IMR-90 (cell line): ENCODE measurements at regions not wholly inside any gene's neighbourhood (a gene's known extent, or its start where the extent isn't known, plus 50 kb on each side); places are given as distances from the start of the nearest gene placed in this dataset.
A peak's percentile ranks its signal among the peaks of the same experiment; 100 is the strongest.

Experiments
- ATAC-seq: fragments of 200-7000 bp; cut with Tn5 transposase; 2 replicates; pipeline ENCODE4 v1.9.1; 2020; ENCODE audit warnings: low read depth, mild to moderate bottlenecking, moderate library complexity
- BruUV-seq: library from RNA; stranded (reverse); fragments of 400-500 nt; replicated peaks from 2 replicates; lab custom pipeline; 2021; lab: Mats Ljungman, UMichigan
- CTCF ChIA-PET: fragments of 300-600 bp; formaldehyde crosslinking; extraction: SDS; loops from one replicate; lab custom pipeline; 2021; ENCODE audit warnings: antibody characterized with exemption; lab: Yijun Ruan, JAX
- POLR2A ChIA-PET: fragments of 300-600 bp; sonication (Branson Sonifier 250); formaldehyde crosslinking; loops from one replicate; lab custom pipeline; 2022; ENCODE audit warnings: antibody characterized with exemption; ENCODE audit not compliant: unreplicated experiment; lab: Charles Lee
- DNase-seq: peaks from one replicate; pipeline ENCODE4 v3.0.0; 2013
- H2AFZ ChIP-seq: replicated peaks from 2 replicates; pipeline ENCODE3; 2013; ENCODE audit warnings: low read length, mild to moderate bottlenecking; ENCODE audit not compliant: poor library complexity
- H2AK5ac ChIP-seq: 2 replicates; pipeline ENCODE4 v1.6.1; 2013; ENCODE audit warnings: low read depth, low read length, inconsistent platforms
- H2AK9ac ChIP-seq: replicated peaks from 2 replicates; pipeline ENCODE3; 2013; ENCODE audit warnings: mild to moderate bottlenecking, low read depth, low read length, moderate library complexity; ENCODE audit not compliant: poor library complexity
- H2BK120ac ChIP-seq: 2 replicates; pipeline ENCODE4 v1.6.1; 2013; ENCODE audit warnings: low read depth, low read length, inconsistent platforms
- H2BK15ac ChIP-seq: 3 replicates; pipeline ENCODE4 v1.6.1; 2013; ENCODE audit warnings: low read depth, low read length, inconsistent platforms
- H2BK20ac ChIP-seq: 2 replicates; pipeline ENCODE4 v1.6.1; 2013; ENCODE audit warnings: low read depth, mild to moderate bottlenecking, inconsistent platforms, low read length, moderate library complexity
- H2BK5ac ChIP-seq: 2 replicates; pipeline ENCODE4 v1.6.1; 2013; ENCODE audit warnings: mild to moderate bottlenecking, low read depth, low read length, inconsistent platforms; ENCODE audit not compliant: poor library complexity, severe bottlenecking
- H3K14ac ChIP-seq: replicated peaks from 2 replicates; pipeline ENCODE4 v1.6.1; 2013; ENCODE audit warnings: low read depth, low read length, inconsistent platforms
- H3K18ac ChIP-seq: 2 replicates; pipeline ENCODE4 v1.6.1; 2013; ENCODE audit warnings: low read depth, low read length, control low read depth
- H3K23ac ChIP-seq: 2 replicates; pipeline ENCODE4 v1.6.1; 2013; ENCODE audit warnings: low read depth, low read length, inconsistent platforms
- H3K27ac ChIP-seq: 2 replicates; pipeline ENCODE4 v1.5.1; 2013; ENCODE audit warnings: mild to moderate bottlenecking, control low read depth, low read length; ENCODE audit not compliant: insufficient read depth
- H3K27me3 ChIP-seq: 2 replicates; pipeline ENCODE4 v1.6.1; 2013; ENCODE audit warnings: low read length; ENCODE audit not compliant: control insufficient read depth, insufficient read depth
- H3K36me3 ChIP-seq: 2 replicates; pipeline ENCODE4 v1.6.1; 2013; ENCODE audit warnings: low read length, mixed read lengths; ENCODE audit not compliant: control insufficient read depth, insufficient read depth
- H3K4ac ChIP-seq: 2 replicates; pipeline ENCODE4 v1.6.1; 2013; ENCODE audit warnings: low read depth, low read length, inconsistent platforms
- H3K4me1 ChIP-seq: 2 replicates; pipeline ENCODE4 v1.6.1; 2013; ENCODE audit warnings: low read length, mixed read lengths; ENCODE audit not compliant: control insufficient read depth, insufficient read depth
- H3K4me2 ChIP-seq: 2 replicates; pipeline ENCODE4 v1.6.1; 2013; ENCODE audit warnings: low read depth, mild to moderate bottlenecking, control low read depth, low read length, moderate library complexity
- H3K4me3 ChIP-seq: 2 replicates; pipeline ENCODE4 v1.5.1; 2013; ENCODE audit warnings: low read depth, mild to moderate bottlenecking, control low read depth, low read length, moderate library complexity; ENCODE audit not compliant: insufficient read depth
- H3K56ac ChIP-seq: 2 replicates; pipeline ENCODE4 v1.6.1; 2013; ENCODE audit warnings: low read length, inconsistent platforms; ENCODE audit not compliant: insufficient read depth; ENCODE audit errors: extremely low read depth
- H3K79me1 ChIP-seq, 2 experiments: 2 replicates each; pipeline ENCODE4 v1.6.1; 2013; ENCODE audit warnings: low read length in 2 of 2, inconsistent platforms in 1 of 2, low read depth in 1 of 2
- H3K9ac ChIP-seq: 2 replicates; pipeline ENCODE4 v1.6.1; 2013; ENCODE audit warnings: low read depth, low read length, control low read depth
- H3K9me1 ChIP-seq: 2 replicates; pipeline ENCODE4 v1.6.1; 2013; ENCODE audit warnings: low read length, inconsistent platforms; ENCODE audit not compliant: insufficient read depth
- H3K9me3 ChIP-seq: 2 replicates; pipeline ENCODE4 v1.6.1; 2013; ENCODE audit warnings: low read length; ENCODE audit not compliant: control insufficient read depth, insufficient read depth
- H4K20me1 ChIP-seq: 2 replicates; pipeline ENCODE4 v1.6.1; 2013; ENCODE audit warnings: low read length, inconsistent platforms; ENCODE audit not compliant: insufficient read depth
- H4K5ac ChIP-seq: 2 replicates; pipeline ENCODE4 v1.6.1; 2013; ENCODE audit warnings: mild to moderate bottlenecking, low read depth, low read length, control low read depth
- H4K8ac ChIP-seq, 2 experiments: 2 replicates each; pipeline ENCODE4 v1.6.1; 2013; ENCODE audit warnings: low read depth in 2 of 2, low read length in 2 of 2, control low read depth in 1 of 2, inconsistent platforms in 1 of 2
- H4K91ac ChIP-seq: 2 replicates; pipeline ENCODE4 v1.6.1; 2013; ENCODE audit warnings: low read depth, low read length, inconsistent platforms; ENCODE audit not compliant: insufficient read depth
- BHLHE40 ChIP-seq: fragments of 150-350 bp; IDR thresholded peaks from 2 replicates; pipeline ENCODE4 v1.6.1; 2016; ENCODE audit warnings: mild to moderate bottlenecking, low read depth, low read length
- CEBPB ChIP-seq: IDR thresholded peaks from 2 replicates; pipeline ENCODE4 v1.6.1; 2012; ENCODE audit warnings: low read depth, low read length, improper control_type of control experiment
- CHD1 ChIP-seq: IDR thresholded peaks from 2 replicates; pipeline ENCODE4 v1.6.1; 2012; ENCODE audit warnings: low read depth, low read length, improper control_type of control experiment
- FOS ChIP-seq: fragments of 150-350 bp; IDR thresholded peaks from 2 replicates; pipeline ENCODE4 v1.6.1; 2016; ENCODE audit warnings: low read depth, low read length
- MAFK ChIP-seq: IDR thresholded peaks from 2 replicates; pipeline ENCODE4 v1.6.1; 2012; ENCODE audit warnings: low read depth, low read length, improper control_type of control experiment
- MAZ ChIP-seq: IDR thresholded peaks from 2 replicates; pipeline ENCODE4 v1.6.1; 2012; ENCODE audit warnings: low read depth, mild to moderate bottlenecking, low read length, improper control_type of control experiment, moderate library complexity, borderline replicate concordance
- MXI1 ChIP-seq: IDR thresholded peaks from 2 replicates; pipeline ENCODE4 v1.6.1; 2012; ENCODE audit warnings: low read depth, mild to moderate bottlenecking, low read length, moderate library complexity, borderline replicate concordance
- NFE2L2 ChIP-seq: fragments of 150-350 bp; IDR thresholded peaks from 2 replicates; pipeline ENCODE4 v1.6.1; 2016; ENCODE audit warnings: low read depth, mild to moderate bottlenecking, low read length
- POLR2A ChIP-seq: IDR thresholded peaks from 2 replicates; pipeline ENCODE4 v1.6.1; 2012; ENCODE audit warnings: mild to moderate bottlenecking, low read depth, low read length
- RAD21 ChIP-seq: IDR thresholded peaks from 2 replicates; pipeline ENCODE4 v1.6.1; 2012; ENCODE audit warnings: low read length, improper control_type of control experiment
- RCOR1 ChIP-seq: IDR thresholded peaks from 2 replicates; pipeline ENCODE4 v1.6.1; 2012; ENCODE audit warnings: mild to moderate bottlenecking, low read length, improper control_type of control experiment; ENCODE audit not compliant: insufficient replicate concordance
- RFX5 ChIP-seq: IDR thresholded peaks from 2 replicates; pipeline ENCODE4 v1.8.0; 2012; ENCODE audit warnings: low read depth, mild to moderate bottlenecking, low read length, moderate library complexity
- SMC3 ChIP-seq: fragments of 150-350 bp; IDR thresholded peaks from 2 replicates; pipeline ENCODE4 v1.6.1; 2016; ENCODE audit warnings: low read depth, mild to moderate bottlenecking, antibody characterized with exemption, low read length, moderate library complexity
- WGBS, 2 experiments: methylation state at CpG; one replicate each; pipeline versions ENCODE4 v1.1.5 to v1.1.7; 2013; ENCODE audit warnings: missing lambda C conversion rate in 2 of 2; ENCODE audit not compliant: insufficient read length in 1 of 2; ENCODE audit errors: extremely low coverage in 2 of 2; 5-methylcytosine and 5-hydroxymethylcytosine counted together
- dilution Hi-C: fragments of 300-500 bp; cut with HindIII; formaldehyde crosslinking; loops from one replicate; pipeline ENCODE4 v1.14.3; 2018; ENCODE audit warnings: low sequenced_read_pairs; ENCODE audit not compliant: unreplicated experiment
- in situ Hi-C: fragments of 300-500 bp; cut with MboI; formaldehyde crosslinking; loops from 3 replicates; pipeline ENCODE4 v1.14.3; 2019; ENCODE audit warnings: low sequenced_read_pairs, inconsistent platforms, mixed read lengths
- intact Hi-C: fragments of 100-400 bp; cut with micrococcal nuclease; formaldehyde crosslinking; loops from 2 replicates; pipeline ENCODE4 v1.10.0; 2022
- TF ChIP-seq, protein P1 (sequence below): fragments of 150-350 bp; IDR thresholded peaks from 2 replicates; pipeline ENCODE4 v1.6.1; 2016; ENCODE audit warnings: low read depth, mild to moderate bottlenecking, low read length, moderate library complexity, borderline replicate concordance
- TF ChIP-seq, protein P2 (sequence below): conservative IDR thresholded peaks from 2 replicates; pipeline ENCODE4 v1.5.1; 2012; ENCODE audit warnings: mild to moderate bottlenecking, low read depth, low read length, improper control_type of control experiment
- TF ChIP-seq, protein P3 (sequence below): fragments of 150-350 bp; IDR thresholded peaks from 2 replicates; pipeline ENCODE4 v1.6.1; 2017; ENCODE audit warnings: mild to moderate bottlenecking, antibody characterized with exemption, low read length, low read depth

DNA sequence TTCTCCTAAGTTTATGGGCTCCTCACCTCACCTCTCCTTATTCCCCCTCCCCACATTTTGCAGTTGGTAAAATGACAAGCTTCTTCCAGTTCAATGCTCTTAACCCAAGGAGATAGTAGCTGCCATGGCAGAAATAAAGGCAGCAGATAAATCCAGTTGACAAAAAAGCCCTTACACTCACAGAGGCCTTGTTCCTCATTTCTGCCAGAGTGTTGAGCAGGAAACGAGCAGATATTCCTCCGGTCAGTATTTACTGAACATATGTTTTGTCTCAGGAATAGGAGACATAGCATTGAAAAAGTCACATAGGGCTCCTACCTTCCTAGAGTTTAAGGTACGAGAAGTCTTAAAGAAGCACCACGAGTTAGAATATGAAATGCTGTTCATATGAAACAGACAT, 493.7 kb upstream of the TNP1 start:
- Histone ChIP-seq H3K4me3 (no peak overlapping the region), H3K36me3 (peaks cover 3% of the 10 kb centered on the region; the same call in 1 of the 2 replicates), H4K5ac (no peak overlapping the region), H2AK5ac (peak overlapping the region; percentile 23; the same call in 1 of the 2 replicates), H3K27me3 (no peaks in the 10 kb centered on the region), H3K9ac (no peak overlapping the region), H3K79me1 (no peaks in the 10 kb centered on the region), H3K14ac (no peak overlapping the region), H2AK9ac (no peak overlapping the region), H2AFZ (no peak overlapping the region), H3K9me1 (no peaks in the 10 kb centered on the region), H2BK15ac (peak overlapping the region; percentile 39; the same call in 2 of the 3 replicates), H3K56ac (no peak overlapping the region), H4K91ac (peak overlapping the region; percentile 4; the same call in 1 of the 2 replicates), H3K4me1 (peaks cover 14% of the 10 kb centered on the region), H3K4me2 (no peak overlapping the region), H3K9me3 (no peaks in the 10 kb centered on the region), H2BK5ac (no peak overlapping the region), H2BK120ac (peak overlapping the region; percentile 16; the same call in 1 of the 2 replicates), H3K4ac (peak overlapping the region; percentile 48; the same call in 1 of the 2 replicates), H3K18ac (peak overlapping the region; percentile 38; the same call in 1 of the 2 replicates), H4K20me1 (no peaks in the 10 kb centered on the region), H3K27ac (no peak overlapping the region), H2BK20ac (peak overlapping the region; percentile 74), H4K8ac (peak overlapping the region in 1 of 2 experiments; percentile 24; a peak in 1 of 4 replicates), H3K23ac (no peak overlapping the region)
- dilution Hi-C loops: no loop called here
- ATAC-seq (no peak), DNase-seq (no peak)
- no CpG with 5 or more reads among the region's 4 CpGs for WGBS, 2 experiments
- no TSS peak for BruUV-seq
- intact Hi-C loops: no loop called here
- ChIA-PET CTCF (no interaction called here), POLR2A (interaction anchor here (0.6 to 1.9 kb wide), 2 partner anchors 10 to 157 kb away, joined by 5 read pairs; no protein-coding TSS in a partner anchor)
- no peak for TF ChIP-seq NFE2L2
- TF ChIP-seq RCOR1: no peak
- TF ChIP-seq, protein P1, sequence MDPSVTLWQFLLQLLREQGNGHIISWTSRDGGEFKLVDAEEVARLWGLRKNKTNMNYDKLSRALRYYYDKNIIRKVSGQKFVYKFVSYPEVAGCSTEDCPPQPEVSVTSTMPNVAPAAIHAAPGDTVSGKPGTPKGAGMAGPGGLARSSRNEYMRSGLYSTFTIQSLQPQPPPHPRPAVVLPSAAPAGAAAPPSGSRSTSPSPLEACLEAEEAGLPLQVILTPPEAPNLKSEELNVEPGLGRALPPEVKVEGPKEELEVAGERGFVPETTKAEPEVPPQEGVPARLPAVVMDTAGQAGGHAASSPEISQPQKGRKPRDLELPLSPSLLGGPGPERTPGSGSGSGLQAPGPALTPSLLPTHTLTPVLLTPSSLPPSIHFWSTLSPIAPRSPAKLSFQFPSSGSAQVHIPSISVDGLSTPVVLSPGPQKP: no peak
- TF ChIP-seq, protein P2, sequence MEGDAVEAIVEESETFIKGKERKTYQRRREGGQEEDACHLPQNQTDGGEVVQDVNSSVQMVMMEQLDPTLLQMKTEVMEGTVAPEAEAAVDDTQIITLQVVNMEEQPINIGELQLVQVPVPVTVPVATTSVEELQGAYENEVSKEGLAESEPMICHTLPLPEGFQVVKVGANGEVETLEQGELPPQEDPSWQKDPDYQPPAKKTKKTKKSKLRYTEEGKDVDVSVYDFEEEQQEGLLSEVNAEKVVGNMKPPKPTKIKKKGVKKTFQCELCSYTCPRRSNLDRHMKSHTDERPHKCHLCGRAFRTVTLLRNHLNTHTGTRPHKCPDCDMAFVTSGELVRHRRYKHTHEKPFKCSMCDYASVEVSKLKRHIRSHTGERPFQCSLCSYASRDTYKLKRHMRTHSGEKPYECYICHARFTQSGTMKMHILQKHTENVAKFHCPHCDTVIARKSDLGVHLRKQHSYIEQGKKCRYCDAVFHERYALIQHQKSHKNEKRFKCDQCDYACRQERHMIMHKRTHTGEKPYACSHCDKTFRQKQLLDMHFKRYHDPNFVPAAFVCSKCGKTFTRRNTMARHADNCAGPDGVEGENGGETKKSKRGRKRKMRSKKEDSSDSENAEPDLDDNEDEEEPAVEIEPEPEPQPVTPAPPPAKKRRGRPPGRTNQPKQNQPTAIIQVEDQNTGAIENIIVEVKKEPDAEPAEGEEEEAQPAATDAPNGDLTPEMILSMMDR: no peak
- no peak for TF ChIP-seq CEBPB
- no peak for TF ChIP-seq BHLHE40
- TF ChIP-seq RFX5: no peak
- TF ChIP-seq, protein P3, sequence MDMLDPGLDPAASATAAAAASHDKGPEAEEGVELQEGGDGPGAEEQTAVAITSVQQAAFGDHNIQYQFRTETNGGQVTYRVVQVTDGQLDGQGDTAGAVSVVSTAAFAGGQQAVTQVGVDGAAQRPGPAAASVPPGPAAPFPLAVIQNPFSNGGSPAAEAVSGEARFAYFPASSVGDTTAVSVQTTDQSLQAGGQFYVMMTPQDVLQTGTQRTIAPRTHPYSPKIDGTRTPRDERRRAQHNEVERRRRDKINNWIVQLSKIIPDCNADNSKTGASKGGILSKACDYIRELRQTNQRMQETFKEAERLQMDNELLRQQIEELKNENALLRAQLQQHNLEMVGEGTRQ: no peak
- TF ChIP-seq FOS: no peak
- TF ChIP-seq POLR2A: no peak
- no peak for TF ChIP-seq SMC3
- no peak for TF ChIP-seq MAFK
- TF ChIP-seq MAZ: no peak
- no peak for TF ChIP-seq RAD21
- no peak for TF ChIP-seq CHD1
- no peak for TF ChIP-seq MXI1
- in situ Hi-C loops: no loop called here
